ENCODE measurements at regions not wholly inside any gene's neighbourhood (a gene's known extent, or its start where the extent isn't known, plus 50 kb on each side); places are given as distances from the start of the nearest gene placed in this dataset.
"Not testable (repeated sequence)": the region's sequence is repeated elsewhere in the genome, so short reads cannot be mapped to it uniquely, and the experiment has no call there.

DNA sequence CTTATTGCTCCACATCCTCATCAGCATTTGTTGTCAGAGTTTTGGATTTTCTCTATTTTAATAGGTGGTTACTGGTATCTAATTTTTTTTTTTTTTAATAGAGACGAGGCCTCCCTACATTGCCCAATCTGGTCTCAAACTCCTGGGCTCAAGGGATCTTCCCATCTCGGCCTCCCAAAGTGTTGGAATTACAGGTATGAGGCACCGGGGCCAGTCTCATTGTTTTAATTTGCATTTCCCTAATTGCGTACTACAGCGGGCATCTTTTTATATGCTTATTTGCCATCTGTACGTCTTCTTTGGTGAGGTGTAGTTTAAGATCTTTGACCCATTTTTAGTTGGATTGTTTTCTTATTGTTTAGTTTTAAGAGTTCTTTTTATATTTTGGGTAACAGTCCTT, 210.4 kb upstream of the SULF2 start:
- no peak for DNase-seq

DNA sequence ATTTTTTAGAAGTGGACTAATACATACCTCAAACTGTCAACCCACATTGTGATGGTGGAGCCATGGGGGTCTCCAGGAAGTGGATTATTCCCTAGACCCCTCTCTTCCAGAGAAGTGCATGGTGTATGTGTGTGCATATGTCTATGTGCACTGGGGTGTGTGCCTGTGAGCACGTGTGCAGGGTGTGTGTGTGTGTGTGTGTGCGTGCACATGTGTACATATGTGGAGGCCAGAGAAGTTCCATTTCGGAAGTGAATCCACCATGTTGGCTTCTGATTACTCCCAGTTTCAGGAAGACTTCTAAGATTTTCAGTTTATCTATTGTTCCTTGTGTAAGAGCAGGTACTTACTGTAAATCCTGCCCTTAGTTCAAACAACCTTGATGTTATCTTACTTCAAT, 208.5 kb upstream of the SULF2 start:
- DNase-seq = no peak

DNA sequence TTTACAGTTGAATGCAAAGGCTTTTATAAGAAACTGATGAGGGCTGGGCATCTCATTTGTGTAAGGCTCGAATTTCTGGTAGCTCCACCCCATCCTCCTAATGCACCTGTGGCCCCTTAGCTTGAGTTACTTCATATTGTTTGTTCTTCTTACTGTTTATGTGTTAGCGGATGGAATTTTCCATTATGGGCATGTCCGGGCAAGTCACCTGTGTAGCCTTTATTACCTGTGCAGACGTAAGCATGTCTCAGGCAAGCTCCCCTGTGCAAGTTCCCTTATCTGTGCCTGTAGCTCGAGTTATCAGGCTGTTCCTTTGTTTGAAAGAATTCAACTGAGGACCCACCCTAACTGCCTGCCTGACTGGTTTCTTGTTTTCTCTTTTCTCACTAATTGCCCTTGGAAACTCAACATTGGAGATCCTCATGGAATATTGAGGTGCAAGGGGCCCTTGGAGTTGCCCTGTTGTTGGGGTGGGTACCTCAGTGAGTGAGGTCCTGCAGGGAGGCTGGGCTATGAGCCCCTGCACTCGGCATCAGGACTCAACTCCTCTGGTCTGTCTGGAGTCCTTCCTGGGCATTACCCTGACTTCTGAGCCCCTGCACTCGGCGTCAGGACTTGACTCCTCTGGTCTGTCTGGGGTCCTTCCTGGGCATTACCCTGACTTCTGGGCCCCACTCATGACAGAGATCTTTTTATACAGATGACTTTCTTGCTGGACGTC, 207.9 kb upstream of the SULF2 start:
- no peak for DNase-seq

DNA sequence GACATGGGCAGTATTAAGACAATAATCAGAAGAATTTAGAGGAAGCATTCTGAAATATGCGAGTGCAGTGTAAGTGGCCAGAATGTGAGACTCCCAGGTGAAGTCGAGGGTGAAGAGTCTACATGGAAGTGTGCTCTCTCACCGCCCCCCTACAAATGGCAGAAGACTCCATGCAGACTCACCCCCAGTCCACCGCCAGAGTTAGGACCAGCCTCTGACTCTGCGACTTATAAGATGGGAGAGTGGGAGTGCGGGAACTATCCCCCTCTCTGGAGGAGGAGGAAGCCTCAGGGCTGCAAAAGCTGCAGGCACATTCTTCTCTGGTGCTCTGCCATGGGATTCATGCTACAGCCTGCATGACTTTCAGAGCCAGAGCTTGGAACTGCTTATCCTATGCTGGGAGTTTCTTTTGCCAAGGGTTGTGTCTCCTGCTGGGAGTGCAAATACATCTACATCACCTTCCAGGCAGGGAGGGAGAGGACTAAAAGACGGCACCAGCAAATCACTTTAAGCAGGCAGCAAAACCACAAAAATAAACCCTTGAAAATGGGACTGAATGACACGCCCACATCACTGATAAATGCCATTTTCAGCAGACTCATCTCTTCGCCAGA, 206.7 kb upstream of the SULF2 start:
- DNase-seq = no peak

- DNase-seq = no peak
These were observed 205.3 kb upstream of the SULF2 start for GRCh38 chr20:47990507-47991150.

GRCh38 chr20:47989957-47990356, 204.7 kb upstream of the SULF2 start:
- DNase-seq = no peak

DNA sequence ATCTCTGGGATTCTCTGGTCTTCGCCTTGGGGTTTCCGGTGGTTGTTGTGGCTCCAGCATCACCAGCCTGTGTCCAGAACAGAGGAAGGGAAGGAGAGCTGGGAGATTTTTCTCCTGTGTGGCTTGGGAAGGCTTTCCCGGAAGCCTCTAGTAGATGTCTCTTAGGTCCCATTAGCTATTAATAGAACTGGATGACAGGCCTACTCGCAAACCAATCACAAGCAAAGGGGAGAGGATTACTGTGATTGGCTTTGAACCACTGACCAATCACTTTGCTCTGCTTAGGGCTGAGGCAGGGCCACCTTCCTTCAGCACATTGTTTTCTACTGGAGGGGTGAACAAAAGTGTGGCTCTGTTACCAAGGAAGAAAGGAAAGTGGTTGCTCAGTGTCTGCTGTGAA, 203.4 kb upstream of the SULF2 start:
- DNase-seq = no peak

DNA sequence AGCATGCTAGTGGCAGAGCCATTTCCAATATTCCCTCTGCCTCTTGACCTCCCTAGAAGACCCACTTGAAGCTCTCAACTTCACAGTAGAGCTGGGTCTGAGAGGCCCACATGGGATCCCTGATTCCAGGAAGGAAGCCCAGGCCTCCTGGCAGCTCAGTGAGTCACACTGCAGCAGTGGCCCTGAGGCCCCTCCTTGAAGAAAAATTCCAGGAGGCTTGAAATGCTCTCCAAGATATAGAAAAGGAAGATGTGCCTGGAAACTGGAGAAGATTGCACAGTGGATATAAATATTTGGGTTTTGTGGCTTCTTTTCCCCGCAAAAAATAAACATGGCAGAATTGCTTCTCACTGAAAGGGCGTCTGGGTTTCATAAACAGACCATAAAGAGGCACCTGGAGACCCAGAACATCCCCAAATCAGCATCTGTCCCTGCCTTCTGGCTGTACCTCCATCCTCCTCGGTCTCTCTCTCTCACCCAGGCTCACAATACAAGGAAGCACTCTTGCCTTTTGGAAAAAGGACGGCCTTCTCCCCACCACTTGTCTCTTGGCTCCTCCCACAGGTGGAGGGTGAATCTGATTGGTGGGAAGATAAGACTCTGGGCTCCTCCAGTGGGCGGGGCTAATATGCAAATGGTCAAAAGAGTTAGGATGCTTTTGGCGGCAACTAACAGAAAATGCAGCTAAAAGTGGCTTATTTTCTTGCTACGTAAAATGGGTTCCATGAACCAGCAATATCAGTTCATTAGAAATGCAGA, 200.0 kb upstream of the SULF2 start:
- no peak for DNase-seq

GRCh38 chr20:47984437-47984836, 199.2 kb upstream of the SULF2 start:
- no peak for DNase-seq

DNA sequence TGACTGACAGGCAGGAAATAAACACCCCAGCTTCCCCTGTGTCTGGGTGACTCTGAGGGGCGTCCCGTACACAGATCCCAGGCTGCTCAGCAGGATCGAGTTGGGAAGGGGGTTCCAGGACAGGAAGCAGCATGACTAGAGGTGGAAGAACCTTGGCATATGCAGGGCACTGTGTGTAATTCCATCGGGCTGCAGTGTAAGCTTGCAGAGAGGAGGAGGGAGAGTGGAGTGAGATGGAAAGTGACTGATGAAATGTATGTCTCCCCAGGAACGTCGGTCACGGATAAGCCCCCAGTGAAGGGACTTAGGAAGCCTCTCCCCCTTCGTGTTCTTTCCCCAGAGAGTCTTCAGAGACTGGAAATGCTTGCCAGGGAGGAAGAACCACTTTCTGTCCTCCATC, 198.4 kb upstream of the SULF2 start:
- DNase-seq = not testable (repeated sequence)

GRCh38 chr20:47982574-47983360, 197.5 kb upstream of the SULF2 start:
- DNase-seq = no peak

DNA sequence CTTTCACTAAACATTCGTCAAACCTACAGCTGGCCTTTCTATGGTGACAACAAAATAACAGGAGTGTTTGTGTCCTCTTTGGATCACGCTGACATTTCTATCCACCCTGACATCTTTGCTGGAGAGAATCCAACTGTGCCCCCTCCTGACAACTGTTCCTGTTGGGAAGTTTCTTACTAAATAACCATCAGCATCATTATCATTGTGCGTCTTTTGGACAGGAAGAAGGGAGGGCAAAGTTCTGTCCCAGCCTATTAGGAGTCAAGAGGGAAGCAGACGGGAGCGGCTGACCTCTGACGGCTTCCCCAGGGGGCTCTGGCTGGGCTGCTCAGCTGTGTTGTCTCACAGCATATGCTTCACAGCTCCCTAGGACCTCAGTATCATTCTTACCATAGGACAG, 195.9 kb upstream of the SULF2 start:
- DNase-seq = no peak

DNA sequence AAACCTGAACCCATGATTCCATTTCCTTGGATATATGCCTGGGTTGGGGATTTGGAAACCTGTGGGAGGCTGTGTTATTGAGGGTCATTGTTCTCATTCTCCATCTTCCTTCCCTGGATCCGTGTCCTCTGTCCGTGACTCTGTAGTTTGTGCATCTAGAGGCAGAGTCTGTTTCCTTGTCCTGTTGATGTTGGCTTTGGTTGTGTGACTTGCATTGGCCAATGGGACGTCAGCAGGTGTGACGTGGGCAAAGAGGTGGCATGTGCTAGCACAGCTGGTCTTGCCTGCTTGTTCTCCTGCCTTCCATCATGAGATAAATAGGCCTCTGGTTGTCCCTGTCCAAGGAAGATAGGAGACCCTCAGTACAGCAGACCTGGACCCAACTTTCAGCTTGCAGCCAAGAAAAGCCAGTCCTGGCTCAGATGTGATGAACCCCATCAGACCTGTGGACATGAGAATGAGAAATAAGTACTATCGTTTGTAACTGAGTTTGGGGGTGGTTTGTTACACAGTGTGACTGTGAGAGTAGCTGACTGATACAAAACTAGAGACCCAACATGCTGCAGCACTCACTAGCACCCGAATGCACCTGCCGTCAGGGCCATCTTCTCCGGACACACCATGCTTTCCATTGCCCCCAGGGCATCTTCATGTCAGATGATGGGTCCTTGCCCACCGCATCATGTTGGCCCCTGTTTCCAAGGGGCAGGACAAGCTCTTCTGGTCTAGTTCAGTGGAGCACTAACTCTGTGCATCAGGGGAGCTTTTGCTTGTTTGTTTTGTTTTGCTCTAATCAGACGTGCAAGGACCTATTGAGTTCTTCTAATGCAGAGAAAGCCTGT, 195.3 kb upstream of the SULF2 start:
- no peak for DNase-seq

- DNase-seq = not testable (repeated sequence)
These were observed 194.2 kb upstream of the SULF2 start for GRCh38 chr20:47979361-47980095.

DNA sequence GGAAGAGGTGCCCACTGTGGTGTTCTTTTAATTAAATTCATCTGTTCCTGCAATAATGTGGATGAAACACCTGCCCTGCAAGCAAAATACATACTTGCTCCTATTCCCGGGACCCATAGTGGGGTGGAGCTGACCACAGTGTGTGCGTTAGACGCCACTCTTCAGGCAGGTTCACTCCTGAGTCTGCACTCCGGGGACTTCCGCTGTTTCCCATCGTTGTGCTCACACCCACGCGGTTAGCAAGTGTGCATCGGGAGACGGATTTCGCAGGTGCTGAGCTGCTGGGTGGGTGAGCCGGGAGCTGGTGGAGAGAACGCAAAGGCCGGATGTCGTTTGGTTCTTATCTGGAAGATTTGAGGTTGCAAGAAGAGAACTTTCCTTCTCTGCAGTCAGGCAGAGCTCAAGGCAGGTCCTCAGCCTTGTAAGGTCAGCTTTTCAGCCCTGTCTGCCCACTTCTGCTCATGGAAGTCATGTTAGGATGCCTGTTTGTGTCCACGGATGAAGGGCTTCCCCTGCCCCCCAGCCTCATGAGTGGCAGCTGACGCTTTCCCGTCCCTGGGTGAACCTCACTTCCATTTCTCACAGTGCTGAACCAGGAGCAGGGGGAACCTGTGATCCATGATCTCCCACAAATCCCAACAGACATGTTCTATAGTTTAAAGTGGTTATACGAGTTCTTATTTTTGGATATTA, 193.3 kb upstream of the SULF2 start:
- DNase-seq = not testable (repeated sequence)

DNA sequence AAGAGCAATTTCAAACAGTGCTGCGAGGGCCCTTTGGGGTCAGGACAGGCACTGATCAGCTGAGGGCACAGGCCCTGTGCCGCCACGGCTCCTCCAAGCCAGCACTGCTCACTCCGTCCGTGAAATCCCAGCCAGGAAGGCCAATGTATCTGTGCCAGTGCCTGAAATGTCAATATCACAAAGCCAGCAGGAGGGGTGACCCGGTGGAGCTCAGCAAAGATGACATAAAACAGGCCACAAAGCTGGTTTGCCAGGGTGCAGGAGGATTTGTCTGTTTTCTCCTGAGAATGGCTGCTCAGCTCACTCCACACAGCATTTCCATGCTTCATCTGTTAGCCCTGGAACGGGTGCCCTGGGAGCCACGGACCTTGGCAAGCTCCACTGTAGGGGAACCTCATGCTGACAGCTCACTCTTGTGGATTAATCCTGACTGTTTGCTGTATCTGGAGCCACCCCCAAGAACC, 192.5 kb upstream of the SULF2 start:
- DNase-seq = not testable (repeated sequence)

DNA sequence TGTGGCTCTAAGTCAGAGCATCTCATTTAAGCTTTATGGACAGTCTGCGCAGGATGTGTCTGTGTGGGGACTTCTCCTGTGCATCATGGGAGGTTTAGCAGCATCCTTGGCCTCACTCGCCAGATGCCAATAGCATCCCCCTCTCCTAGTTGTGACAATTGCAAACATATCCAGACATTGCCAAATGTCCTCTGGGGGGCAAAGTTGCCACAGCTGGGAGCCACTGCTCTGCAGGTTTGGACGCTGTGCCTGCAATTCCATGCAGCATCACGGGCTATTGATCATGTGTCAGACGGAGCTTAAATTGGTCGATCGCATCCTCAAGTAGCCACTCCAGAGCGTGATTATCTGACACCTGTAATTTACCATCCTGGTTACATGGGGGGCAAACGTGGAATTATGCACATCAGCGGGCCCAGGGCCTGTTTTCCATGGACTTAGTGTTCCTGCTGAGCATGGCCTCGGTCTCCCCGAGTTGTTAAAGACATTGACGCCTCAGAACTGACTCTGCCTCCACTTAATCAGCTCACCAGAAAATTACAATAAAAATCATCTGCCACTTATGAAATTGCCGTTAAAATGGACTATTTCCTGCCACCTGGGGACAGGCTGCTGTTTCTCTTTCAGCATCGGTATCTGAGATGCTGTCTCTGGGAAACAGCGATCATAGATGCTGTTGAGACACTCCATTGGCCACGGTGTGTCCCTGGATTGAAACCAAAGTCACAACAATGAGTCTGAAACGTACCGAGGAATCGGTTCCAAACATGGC, 191.9 kb upstream of the SULF2 start:
- DNase-seq = not testable (repeated sequence)

DNA sequence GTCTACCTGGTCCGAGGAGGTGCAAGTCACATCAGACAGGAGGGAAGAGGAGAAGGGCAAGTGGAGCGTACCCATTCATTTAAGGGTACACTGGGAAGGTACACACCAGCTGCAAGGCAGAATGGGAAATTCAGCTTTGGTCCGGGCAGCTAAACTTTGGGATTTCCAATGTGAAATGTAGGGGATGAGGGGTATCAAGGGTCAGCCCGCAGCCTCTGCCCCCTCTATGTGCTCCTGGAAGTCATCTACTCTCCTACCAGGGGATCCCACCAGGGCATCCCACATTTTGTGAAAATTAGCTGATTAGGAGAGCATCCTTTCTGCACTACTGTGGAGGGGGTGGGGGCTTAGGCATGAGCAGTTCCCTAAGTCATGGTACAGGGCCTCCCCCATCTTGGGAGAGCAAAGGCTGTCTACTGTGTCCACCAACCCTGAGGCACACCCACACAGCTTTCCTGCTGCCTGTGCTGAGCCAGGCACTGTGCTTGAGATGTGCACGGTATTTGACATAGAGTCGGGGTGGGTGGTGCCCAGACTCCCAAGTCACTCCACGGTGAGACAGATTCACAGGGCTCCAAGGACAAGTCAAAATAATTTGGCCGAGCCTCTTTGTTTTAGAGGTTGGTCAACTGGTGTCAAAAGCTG, 189.1 kb upstream of the SULF2 start:
- peak in 1 of 2 donors; percentile 32 for DNase-seq
